DND-41 (cell line): ENCODE measurements at regions not wholly inside any gene's neighbourhood (a gene's known extent, or its start where the extent isn't known, plus 50 kb on each side); places are given as distances from the start of the nearest gene placed in this dataset.

Source experiments
- CTCF ChIP-seq: IDR thresholded peaks from 2 replicates; pipeline ENCODE4 v1.5.1; 2012; ENCODE audit warnings: borderline replicate concordance, low read length, moderate library complexity, mild to moderate bottlenecking; ENCODE audit not compliant: poor library complexity, severe bottlenecking; ENCODE audit errors: extremely low read depth
- EZH2 ChIP-seq: IDR thresholded peaks from 3 replicates; pipeline ENCODE4 v1.6.1; 2012; ENCODE audit warnings: borderline replicate concordance, low read depth, mild to moderate bottlenecking, moderate library complexity, low read length, inconsistent platforms; ENCODE audit not compliant: severe bottlenecking

GRCh38 chr2:188209218-188209617 lies 82.5 kb upstream of the GULP1 start:
- TF ChIP-seq EZH2 (no peak), CTCF (no peak)
